Esophagus muscularis mucosa (tissue), 3 donors: ENCODE measurements at regions not wholly inside any gene's neighbourhood (a gene's known extent, or its start where the extent isn't known, plus 50 kb on each side); places are given as distances from the start of the nearest gene placed in this dataset.

Experiments
- POLR2A ChIP-seq: fragments of 450-650 bp; IDR thresholded peaks from one replicate; pipeline ENCODE4 v1.6.1; 2017; ENCODE audit warnings: antibody characterized with exemption, moderate library complexity, mild to moderate bottlenecking, low read depth
- TF ChIP-seq, protein P1 (sequence below), 3 experiments: fragments of 200-600 bp in 2 of 3; fragments of 450-650 bp in 1 of 3; sonication (generic) in 2 of 3; IDR thresholded peaks; one replicate each; pipeline ENCODE4 v1.5.1; 2017 to 2019; ENCODE audit warnings: antibody characterized with exemption in 3 of 3, mild to moderate bottlenecking in 2 of 3, moderate library complexity in 1 of 3

DNA sequence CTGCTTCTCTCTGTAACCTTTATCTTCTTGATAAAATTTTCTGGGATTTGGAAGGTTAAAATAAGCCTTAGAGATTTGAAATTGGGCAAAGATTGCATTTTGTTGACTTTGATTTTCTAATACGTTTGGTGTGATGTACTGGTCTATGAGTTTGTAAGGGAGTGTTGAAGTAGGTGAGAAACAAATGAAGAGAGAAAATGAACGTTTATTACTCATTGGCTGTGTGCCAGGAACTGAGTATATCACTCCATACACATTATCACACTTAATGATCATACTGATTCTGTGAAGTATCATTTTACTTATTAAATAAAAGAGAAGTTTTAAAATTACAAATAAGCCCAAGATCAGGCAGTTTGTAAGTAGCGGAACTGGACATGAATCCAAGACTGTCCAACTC lies 795.1 kb upstream of the ZEB2 start:
- TF ChIP-seq, protein P1, sequence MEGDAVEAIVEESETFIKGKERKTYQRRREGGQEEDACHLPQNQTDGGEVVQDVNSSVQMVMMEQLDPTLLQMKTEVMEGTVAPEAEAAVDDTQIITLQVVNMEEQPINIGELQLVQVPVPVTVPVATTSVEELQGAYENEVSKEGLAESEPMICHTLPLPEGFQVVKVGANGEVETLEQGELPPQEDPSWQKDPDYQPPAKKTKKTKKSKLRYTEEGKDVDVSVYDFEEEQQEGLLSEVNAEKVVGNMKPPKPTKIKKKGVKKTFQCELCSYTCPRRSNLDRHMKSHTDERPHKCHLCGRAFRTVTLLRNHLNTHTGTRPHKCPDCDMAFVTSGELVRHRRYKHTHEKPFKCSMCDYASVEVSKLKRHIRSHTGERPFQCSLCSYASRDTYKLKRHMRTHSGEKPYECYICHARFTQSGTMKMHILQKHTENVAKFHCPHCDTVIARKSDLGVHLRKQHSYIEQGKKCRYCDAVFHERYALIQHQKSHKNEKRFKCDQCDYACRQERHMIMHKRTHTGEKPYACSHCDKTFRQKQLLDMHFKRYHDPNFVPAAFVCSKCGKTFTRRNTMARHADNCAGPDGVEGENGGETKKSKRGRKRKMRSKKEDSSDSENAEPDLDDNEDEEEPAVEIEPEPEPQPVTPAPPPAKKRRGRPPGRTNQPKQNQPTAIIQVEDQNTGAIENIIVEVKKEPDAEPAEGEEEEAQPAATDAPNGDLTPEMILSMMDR (IDR thresholded peaks at IDR 0.05), result no peak
- TF ChIP-seq POLR2A, result no peak
